Anterior cingulate cortex (tissue), 58 donors: ENCODE measurements at regions not wholly inside any gene's neighbourhood (a gene's known extent, or its start where the extent isn't known, plus 50 kb on each side); places are given as distances from the start of the nearest gene placed in this dataset.

ENCODE experiments used
- DNase-seq, 58 donors: peaks; one replicate each; lab custom pipeline; 2025; lab: John Stamatoyannopoulos, UW

DNA sequence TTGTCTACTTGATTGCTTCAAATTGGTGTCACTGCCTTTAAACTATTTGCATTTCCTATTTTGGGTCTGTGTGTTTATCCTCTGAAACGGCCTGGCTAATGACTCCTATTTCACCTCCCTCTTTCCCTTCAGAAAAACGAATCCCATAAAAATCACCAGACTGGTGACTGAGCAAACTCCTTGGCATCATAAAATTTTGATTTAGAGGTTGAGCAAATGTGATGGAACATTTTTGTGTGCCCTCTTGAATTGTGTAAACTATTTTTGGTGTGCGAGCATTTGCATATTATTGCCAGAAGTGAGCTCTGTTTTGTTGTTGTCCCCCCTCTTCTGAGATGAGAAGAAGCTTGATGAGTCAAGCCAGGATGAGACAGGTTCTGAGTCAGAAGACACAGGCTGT, 316.1 kb downstream of the AJAP1 start:
- peak in 3 of 58 donors; percentile 16 to 37 (median 21) for DNase-seq

DNA sequence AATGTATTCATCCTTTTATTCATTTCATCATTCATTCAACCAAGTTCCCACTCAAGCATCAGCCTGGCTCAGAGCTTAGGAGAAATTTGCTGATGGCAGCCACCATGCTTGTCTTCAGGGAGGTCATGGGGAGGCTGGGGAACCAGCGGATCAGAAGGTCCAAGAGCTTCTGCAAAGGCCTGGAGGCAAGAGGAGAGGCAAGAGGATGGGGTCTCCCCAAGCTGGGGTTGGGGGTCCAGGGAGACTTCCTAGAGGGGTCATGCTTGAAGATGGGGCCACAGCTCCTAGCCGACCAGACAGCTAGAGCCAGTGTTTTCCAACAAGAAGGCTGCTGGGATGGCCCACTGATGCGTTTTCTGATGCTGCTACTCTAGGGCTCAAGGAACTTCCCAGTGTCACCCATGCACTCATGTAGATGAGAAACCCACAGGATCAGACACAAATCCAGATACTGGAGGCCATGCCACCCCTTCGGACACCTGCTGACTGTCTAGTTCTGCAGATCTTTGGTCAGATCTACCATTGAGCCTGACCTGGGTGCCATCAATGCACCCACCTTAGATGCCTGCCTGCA, 315.2 kb downstream of the AJAP1 start:
- no peak for DNase-seq

DNA sequence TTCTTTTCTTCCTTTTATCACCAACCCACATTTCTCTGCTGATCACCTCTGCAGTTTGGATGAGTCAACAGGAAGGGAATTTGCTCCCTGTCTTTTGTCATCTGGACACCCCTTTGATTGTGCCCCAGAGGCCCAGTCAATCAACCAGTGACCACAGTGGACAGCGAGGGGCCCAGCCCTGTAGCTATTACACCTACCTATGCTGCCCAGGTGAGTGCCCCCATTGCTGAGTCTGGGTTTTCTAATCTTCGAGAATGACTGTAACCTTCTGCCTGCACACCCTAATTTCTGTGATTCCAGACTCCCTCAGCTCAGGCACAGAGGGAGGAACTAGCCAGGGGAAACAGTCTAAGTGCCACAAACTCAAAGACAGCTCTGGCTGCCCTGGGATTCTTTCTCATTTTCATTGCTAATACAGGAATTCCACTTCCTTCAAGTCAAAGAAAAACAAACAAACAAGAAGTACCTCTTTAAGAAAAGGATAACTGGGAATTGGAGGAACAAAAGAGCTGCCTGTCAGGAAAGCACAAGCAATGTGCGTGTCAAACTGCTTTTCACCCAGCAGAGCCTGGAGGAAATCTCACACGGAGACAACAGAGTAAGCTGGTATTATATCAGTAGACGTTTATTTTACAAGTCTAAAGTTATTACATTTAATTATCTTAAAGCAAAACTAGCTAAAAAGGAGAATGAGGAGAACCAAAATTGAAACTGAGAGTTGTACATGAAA, 311.1 kb downstream of the AJAP1 start:
- no peak for DNase-seq

DNA sequence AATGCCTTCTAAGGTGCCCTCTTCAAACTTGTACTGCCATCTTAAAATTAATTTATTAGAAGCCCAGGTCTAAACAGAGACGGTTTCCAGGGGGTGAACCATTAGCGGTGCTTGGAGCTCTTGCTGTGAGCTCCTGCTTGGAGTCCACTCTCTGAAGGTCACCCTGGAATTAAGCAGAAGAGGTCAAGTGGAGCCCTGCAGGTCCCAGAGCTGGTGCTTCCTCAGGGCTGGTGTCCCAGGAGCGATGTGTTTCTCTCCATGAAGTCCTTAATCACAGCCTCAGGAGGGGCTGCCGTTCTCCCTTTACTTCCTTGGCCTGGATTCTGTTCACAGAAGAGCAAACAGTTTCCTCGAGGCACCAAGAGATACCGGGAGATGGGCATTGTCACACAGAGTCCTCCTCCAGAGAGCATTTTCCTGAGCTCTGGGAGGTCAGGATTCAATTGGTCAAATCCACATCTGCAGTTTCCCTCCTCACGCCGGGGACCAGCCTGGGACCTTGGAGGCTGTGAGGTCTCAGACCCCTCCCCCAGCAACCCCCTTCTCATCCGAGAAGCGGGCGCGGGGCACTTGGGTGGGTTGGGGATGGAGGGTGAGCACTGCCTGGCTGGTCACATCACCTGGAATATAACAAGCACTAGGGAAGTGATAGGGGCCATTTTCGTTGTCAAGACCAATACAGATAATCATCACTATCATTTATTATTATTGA, 310.4 kb downstream of the AJAP1 start:
- no peak for DNase-seq

- DNase-seq, result peak in 3 of 58 donors; percentile 2 to 19 (median 7)
These were observed 308.8 kb downstream of the AJAP1 start for GRCh38 chr1:4963251-4963650.

GRCh38 chr1:4962836-4963235, 308.4 kb downstream of the AJAP1 start:
- DNase-seq, result no peak

DNA sequence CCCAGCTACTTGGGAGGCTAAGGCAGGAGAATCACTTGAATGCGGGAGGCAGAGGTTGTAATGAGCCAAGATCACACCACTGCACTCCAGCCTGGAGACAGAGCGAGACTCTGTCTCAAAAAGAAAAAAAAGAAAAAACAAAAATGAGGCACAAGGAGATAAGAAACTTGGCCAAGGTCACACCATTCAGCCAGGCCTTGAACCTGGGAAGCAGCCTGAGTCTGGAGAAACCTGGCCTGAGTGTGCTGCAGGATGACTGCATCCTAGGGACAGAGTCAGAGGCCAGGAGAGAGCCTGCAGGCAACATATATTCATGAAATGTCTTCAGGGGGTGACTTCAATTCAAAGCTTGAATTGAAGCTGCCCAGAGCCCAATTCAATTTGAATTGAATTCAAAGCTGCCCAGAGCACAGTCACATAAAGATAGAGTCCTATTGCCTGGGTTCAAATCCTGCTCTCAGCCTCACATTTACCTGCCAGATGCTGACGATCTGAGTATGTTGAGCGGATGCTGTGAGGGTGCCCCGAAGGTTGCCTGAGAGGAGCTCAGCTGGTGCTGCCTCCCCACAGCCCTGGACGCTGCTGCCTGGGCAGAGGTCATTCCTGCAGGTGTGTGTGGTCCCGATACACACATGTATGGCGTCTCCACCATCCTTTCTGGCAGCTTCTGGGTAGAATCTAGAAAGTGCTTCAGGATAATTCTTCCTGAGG, 307.7 kb downstream of the AJAP1 start:
- no peak for DNase-seq

- no peak for DNase-seq
These were observed 306.5 kb downstream of the AJAP1 start for GRCh38 chr1:4960782-4961475.

DNA sequence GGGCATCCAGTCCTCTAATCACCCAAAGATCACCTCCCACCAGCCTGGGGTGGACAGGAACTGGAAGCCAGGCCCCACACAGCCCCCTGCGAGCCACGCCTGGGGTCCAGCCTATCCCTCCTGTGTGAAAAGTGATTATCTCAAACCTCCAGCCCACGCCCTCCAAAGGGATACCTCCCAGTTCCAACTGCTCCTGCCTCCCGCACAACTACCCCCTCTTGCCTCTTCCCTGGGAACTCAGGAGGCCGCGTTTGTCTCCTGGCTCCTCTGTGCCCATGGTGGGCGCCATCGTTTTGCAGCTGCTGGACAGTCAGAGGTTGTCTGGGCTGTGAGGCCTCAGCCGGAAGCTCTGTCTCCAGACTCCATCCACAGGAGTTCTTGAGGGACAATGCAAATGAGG, 305.9 kb downstream of the AJAP1 start:
- no peak for DNase-seq

GRCh38 chr1:4959216-4959615, 304.8 kb downstream of the AJAP1 start:
- DNase-seq, result no peak

DNA sequence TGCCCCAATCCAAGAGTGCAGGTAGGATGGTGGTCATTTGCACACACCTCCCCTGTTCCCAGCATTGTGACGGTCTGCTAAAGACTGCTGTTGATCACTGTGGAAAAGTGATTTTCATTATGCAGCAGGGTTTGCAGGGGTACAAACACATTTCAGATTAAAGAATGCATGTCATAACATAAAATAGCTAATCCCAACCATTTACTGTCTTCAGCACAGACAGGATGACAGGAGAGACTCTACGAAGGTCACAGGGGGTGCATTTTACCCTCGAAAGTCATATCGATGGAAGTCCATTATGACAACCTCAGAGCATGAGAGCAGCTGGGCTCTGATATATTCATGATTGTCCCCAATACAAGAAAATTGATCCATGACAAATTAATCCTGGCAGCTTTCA, 302.6 kb downstream of the AJAP1 start:
- no peak for DNase-seq

DNA sequence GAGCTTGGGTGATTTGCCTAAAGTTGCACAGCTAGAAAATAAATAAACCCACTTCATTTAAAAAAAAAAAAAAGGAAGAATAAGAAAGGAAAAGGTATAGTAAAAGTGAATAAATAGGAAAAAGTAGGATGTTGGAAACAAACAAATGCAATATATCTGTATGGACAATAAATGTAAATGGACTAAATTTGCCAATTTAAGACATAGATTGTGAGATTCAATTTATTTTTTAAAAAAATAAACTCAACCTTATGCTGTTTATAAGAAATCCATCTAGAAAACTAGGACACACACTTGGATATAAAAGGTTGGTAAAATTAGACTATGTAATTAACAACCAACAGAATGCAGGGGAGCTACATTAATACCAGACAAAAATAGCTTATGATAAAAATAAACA, 300.0 kb downstream of the AJAP1 start:
- no peak for DNase-seq

GRCh38 chr1:4951601-4952000, 297.2 kb downstream of the AJAP1 start:
- DNase-seq, result no peak

DNA sequence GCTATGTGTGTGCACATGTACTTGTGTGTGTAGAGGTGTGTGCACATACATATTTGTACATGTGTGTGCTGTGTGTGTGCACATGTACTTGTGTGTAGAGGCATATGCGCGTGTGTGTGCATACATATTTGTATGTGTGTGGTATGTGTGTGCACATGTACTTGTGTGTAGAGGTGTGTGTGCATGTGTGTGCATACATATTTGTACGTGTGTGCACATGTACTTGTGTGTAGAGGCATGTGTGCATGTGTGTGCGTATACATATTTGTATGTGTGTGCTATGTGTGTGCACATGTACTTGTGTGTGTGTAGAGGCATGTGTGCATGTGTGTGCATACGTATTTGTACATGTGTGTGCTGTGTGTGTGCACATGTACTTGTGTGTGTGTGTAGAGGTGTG, 291.9 kb downstream of the AJAP1 start:
- DNase-seq, result no peak

DNA sequence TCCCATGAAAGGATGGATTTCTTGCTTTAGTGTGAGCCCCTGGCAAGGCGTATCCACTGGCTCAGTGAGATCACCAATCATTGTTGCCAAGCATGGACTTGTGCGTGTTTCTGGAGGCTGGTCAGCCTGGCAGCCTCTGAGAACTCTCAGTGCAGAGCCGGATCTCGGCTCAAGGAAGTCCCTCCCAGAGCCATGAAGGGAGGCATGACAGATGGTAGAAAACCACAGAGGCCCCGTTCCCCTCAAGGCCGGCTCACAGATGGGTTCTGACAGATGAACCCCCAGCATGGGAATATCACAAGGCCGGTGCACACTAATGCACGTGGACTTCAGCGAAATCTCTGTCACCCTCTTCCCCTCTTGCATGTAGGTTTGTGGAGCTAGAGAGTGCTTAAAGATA, 290.5 kb downstream of the AJAP1 start:
- DNase-seq, result no peak

DNA sequence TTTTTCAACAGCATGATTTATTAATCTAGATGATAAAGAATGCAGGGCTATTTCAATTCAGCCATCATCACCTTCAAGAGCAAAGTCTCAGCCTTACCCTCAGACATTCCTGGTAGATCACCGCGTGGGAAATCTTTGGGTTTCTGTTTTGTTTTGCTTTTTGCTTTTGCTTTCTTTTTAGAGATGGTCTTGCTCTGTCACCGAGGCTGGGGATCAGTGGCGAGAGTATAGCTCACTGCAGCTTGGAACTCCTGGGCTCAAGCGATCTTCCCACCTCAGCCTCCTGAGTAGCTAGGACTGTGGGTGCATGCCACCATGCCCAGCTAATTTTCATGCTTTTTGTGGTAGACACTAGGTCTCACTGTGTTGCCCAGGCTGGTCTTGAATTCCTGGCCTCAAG, 289.7 kb downstream of the AJAP1 start:
- no peak for DNase-seq

DNA sequence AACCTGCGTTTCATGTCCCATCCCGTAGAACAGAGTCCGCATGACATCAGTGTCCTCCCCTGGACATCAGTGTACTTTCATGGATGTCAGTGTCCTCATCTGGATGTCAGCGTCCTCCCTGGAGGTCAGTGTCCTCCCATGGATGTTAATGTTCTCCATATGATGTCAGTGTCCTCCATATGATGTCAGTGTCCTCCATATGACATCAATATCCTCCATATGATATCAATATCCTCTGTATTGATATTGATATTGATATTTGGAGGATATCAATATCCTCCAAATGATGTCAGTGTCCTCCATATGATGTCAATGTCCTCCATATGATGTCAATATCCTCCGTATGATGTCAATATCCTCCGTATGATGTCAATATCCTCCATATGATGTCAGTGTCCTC, 284.9 kb downstream of the AJAP1 start:
- DNase-seq, result no peak

GRCh38 chr1:4937876-4938534, 283.6 kb downstream of the AJAP1 start:
- no peak for DNase-seq

- DNase-seq, result peak in 33 of 58 donors; percentile 3 to 41 (median 12)
These were observed 281.4 kb downstream of the AJAP1 start for GRCh38 chr1:4935807-4936206.

- no peak for DNase-seq
These were observed 278.8 kb downstream of the AJAP1 start for GRCh38 chr1:4933232-4933631.
